H1 (cell line): ENCODE measurements at regions not wholly inside any gene's neighbourhood (a gene's known extent, or its start where the extent isn't known, plus 50 kb on each side); places are given as distances from the start of the nearest gene placed in this dataset.

Source experiments
- ASH2L ChIP-seq: fragments of 200-600, 300-600 bp; sonication (generic); IDR thresholded peaks from one replicate; pipeline ENCODE4 v1.7.1; 2017; ENCODE audit warnings: low read length
- BCL11A ChIP-seq, 2 experiments: IDR thresholded peaks; one replicate each; pipeline ENCODE4 v1.6.1; 2011; ENCODE audit warnings: low read depth in 2 of 2, low read length in 2 of 2, mild to moderate bottlenecking in 2 of 2
- JUND ChIP-seq: IDR thresholded peaks from 2 replicates; pipeline ENCODE4 v1.6.1; 2011; ENCODE audit warnings: mild to moderate bottlenecking, improper control_type of control experiment, low read length
- KDM5A ChIP-seq: fragments of 200-600 bp; IDR thresholded peaks from 2 replicates; pipeline ENCODE4 v1.7.1; 2012; ENCODE audit warnings: mild to moderate bottlenecking, low read length, inconsistent platforms, mixed read lengths
- NANOG ChIP-seq: IDR thresholded peaks from 2 replicates; pipeline ENCODE4 v1.6.1; 2011; ENCODE audit warnings: low read length, low read depth, mild to moderate bottlenecking, inconsistent platforms; ENCODE audit not compliant: insufficient read depth, poor library complexity, severe bottlenecking
- RAD21 ChIP-seq, 2 experiments: IDR thresholded peaks in 1 of 2; conservative IDR thresholded peaks in 1 of 2; 2 replicates each; pipeline ENCODE4 v1.6.1; 2011; ENCODE audit warnings: low read depth in 2 of 2, low read length in 2 of 2, improper control_type of control experiment in 1 of 2, inconsistent platforms in 1 of 2, mild to moderate bottlenecking in 1 of 2, moderate library complexity in 1 of 2
- SUZ12 ChIP-seq: fragments of 200-600 bp; sonication (generic); IDR thresholded peaks from 2 replicates; pipeline ENCODE4 v1.6.1; 2012; ENCODE audit warnings: mild to moderate bottlenecking, inconsistent platforms, low read length, moderate library complexity, mixed read lengths
- TAF1 ChIP-seq: IDR thresholded peaks from 2 replicates; pipeline ENCODE4 v1.6.1; 2011; ENCODE audit warnings: mild to moderate bottlenecking, low read depth, low read length
- YY1 ChIP-seq: IDR thresholded peaks from 2 replicates; pipeline ENCODE4 v1.6.1; 2011; ENCODE audit warnings: low read depth, mild to moderate bottlenecking, low read length
- TF ChIP-seq, protein P1 (sequence below): fragments of 300-600 bp; sonication (generic); IDR thresholded peaks from 2 replicates; pipeline ENCODE4 v1.7.1; 2012; ENCODE audit warnings: low read length, moderate library complexity, mild to moderate bottlenecking, inconsistent platforms; ENCODE audit not compliant: insufficient replicate concordance
- TF ChIP-seq, protein P2 (sequence below): IDR thresholded peaks from 2 replicates; pipeline ENCODE4 v1.6.1; 2011; ENCODE audit warnings: low read depth, mild to moderate bottlenecking, low read length; ENCODE audit not compliant: insufficient read depth
- TF ChIP-seq, protein P3 (sequence below): IDR thresholded peaks from 2 replicates; pipeline ENCODE4 v1.6.1; 2012; ENCODE audit warnings: inconsistent platforms

DNA sequence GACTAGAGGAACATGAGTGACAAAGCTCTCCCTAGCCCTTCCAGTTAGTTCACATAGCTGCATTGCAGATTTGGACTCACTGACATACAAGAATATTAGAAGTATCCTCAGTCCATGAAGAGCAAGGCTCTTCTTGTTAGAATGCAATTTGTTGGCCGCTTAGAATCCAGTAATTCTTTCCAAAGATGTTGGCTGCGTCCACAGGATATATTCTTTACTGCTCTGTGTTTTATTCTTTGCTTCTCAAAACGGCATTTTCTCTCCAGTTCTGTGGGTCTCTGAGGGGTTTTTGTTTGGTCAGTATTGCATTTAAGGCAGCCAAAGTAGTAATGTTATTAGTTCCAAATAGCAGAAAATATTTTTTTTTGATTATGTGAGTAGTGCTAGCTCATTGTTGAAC, 588.6 kb downstream of the DNAJB9 start (continued):
- TF ChIP-seq, protein P1, sequence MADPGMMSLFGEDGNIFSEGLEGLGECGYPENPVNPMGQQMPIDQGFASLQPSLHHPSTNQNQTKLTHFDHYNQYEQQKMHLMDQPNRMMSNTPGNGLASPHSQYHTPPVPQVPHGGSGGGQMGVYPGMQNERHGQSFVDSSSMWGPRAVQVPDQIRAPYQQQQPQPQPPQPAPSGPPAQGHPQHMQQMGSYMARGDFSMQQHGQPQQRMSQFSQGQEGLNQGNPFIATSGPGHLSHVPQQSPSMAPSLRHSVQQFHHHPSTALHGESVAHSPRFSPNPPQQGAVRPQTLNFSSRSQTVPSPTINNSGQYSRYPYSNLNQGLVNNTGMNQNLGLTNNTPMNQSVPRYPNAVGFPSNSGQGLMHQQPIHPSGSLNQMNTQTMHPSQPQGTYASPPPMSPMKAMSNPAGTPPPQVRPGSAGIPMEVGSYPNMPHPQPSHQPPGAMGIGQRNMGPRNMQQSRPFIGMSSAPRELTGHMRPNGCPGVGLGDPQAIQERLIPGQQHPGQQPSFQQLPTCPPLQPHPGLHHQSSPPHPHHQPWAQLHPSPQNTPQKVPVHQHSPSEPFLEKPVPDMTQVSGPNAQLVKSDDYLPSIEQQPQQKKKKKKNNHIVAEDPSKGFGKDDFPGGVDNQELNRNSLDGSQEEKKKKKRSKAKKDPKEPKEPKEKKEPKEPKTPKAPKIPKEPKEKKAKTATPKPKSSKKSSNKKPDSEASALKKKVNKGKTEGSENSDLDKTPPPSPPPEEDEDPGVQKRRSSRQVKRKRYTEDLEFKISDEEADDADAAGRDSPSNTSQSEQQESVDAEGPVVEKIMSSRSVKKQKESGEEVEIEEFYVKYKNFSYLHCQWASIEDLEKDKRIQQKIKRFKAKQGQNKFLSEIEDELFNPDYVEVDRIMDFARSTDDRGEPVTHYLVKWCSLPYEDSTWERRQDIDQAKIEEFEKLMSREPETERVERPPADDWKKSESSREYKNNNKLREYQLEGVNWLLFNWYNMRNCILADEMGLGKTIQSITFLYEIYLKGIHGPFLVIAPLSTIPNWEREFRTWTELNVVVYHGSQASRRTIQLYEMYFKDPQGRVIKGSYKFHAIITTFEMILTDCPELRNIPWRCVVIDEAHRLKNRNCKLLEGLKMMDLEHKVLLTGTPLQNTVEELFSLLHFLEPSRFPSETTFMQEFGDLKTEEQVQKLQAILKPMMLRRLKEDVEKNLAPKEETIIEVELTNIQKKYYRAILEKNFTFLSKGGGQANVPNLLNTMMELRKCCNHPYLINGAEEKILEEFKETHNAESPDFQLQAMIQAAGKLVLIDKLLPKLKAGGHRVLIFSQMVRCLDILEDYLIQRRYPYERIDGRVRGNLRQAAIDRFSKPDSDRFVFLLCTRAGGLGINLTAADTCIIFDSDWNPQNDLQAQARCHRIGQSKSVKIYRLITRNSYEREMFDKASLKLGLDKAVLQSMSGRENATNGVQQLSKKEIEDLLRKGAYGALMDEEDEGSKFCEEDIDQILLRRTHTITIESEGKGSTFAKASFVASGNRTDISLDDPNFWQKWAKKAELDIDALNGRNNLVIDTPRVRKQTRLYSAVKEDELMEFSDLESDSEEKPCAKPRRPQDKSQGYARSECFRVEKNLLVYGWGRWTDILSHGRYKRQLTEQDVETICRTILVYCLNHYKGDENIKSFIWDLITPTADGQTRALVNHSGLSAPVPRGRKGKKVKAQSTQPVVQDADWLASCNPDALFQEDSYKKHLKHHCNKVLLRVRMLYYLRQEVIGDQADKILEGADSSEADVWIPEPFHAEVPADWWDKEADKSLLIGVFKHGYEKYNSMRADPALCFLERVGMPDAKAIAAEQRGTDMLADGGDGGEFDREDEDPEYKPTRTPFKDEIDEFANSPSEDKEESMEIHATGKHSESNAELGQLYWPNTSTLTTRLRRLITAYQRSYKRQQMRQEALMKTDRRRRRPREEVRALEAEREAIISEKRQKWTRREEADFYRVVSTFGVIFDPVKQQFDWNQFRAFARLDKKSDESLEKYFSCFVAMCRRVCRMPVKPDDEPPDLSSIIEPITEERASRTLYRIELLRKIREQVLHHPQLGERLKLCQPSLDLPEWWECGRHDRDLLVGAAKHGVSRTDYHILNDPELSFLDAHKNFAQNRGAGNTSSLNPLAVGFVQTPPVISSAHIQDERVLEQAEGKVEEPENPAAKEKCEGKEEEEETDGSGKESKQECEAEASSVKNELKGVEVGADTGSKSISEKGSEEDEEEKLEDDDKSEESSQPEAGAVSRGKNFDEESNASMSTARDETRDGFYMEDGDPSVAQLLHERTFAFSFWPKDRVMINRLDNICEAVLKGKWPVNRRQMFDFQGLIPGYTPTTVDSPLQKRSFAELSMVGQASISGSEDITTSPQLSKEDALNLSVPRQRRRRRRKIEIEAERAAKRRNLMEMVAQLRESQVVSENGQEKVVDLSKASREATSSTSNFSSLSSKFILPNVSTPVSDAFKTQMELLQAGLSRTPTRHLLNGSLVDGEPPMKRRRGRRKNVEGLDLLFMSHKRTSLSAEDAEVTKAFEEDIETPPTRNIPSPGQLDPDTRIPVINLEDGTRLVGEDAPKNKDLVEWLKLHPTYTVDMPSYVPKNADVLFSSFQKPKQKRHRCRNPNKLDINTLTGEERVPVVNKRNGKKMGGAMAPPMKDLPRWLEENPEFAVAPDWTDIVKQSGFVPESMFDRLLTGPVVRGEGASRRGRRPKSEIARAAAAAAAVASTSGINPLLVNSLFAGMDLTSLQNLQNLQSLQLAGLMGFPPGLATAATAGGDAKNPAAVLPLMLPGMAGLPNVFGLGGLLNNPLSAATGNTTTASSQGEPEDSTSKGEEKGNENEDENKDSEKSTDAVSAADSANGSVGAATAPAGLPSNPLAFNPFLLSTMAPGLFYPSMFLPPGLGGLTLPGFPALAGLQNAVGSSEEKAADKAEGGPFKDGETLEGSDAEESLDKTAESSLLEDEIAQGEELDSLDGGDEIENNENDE = no peak
- no peak for TF ChIP-seq SUZ12
- TF ChIP-seq KDM5A = no peak
- TF ChIP-seq TAF1 = no peak
- no peak for TF ChIP-seq YY1
- no peak for TF ChIP-seq RAD21 (IDR thresholded peaks at IDR 0.05 in 1 of 2, conservative IDR thresholded peaks at IDR 0.05 in 1 of 2; ENCODE audit: low read depth in 2 of 2, low read length in 2 of 2)
- no peak for TF ChIP-seq BCL11A (IDR thresholded peaks at IDR 0.05; ENCODE audit: low read depth in 2 of 2, low read length in 2 of 2)
- TF ChIP-seq NANOG = no peak
- TF ChIP-seq JUND = no peak
- no peak for TF ChIP-seq ASH2L
- TF ChIP-seq, protein P2, sequence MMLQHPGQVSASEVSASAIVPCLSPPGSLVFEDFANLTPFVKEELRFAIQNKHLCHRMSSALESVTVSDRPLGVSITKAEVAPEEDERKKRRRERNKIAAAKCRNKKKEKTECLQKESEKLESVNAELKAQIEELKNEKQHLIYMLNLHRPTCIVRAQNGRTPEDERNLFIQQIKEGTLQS = no peak
- TF ChIP-seq, protein P3, sequence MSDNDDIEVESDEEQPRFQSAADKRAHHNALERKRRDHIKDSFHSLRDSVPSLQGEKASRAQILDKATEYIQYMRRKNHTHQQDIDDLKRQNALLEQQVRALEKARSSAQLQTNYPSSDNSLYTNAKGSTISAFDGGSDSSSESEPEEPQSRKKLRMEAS = no peak
